K562 (cell line): ENCODE measurements at regions not wholly inside any gene's neighbourhood (a gene's known extent, or its start where the extent isn't known, plus 50 kb on each side); places are given as distances from the start of the nearest gene placed in this dataset.

Experiments used
- ATAC-seq: fragments of 200-7000 bp; cut with Tn5 transposase; 3 replicates; pipeline ENCODE4 v1.9.1; 2020; ENCODE audit warnings: moderate library complexity
- BruUV-seq: library from RNA; stranded (reverse); fragments of 400-500 nt; replicated peaks from 2 replicates; lab custom pipeline; 2021; lab: Mats Ljungman, UMichigan
- CTCF ChIA-PET: fragments of 300-600 bp; formaldehyde crosslinking; extraction: SDS; loops from one replicate; lab custom pipeline; 2021; ENCODE audit warnings: low intra/inter-chr PET ratio; lab: Yijun Ruan, JAX
- POLR2A ChIA-PET: fragments of 300-600, 350-650 bp; sonication (Branson Sonifier 250); formaldehyde crosslinking; extraction: SDS; loops from one replicate; lab custom pipeline; 2021; ENCODE audit warnings: antibody characterized with exemption, inconsistent platforms; lab: Yijun Ruan, JAX
- DNase-seq, 4 experiments: peaks; one replicate each; pipeline versions ENCODE4 v3.0.0 to v3.0.0-alpha.2; 2011 to 2018; ENCODE audit warnings: low spot score in 3 of 4, mixed read lengths in 3 of 4; ENCODE audit errors: extremely low read depth in 1 of 4
- FAIRE-seq: peaks from 2 replicates; lab custom pipeline; 2011; peaks lifted over from hg19 to GRCh38; lab: Jason Lieb, UNC
- H2AFZ ChIP-seq: 2 replicates; pipeline ENCODE4 v1.6.0; 2011; ENCODE audit warnings: low read depth, low read length, control low read depth, inconsistent platforms
- H3K27ac ChIP-seq: fragments of 200-600 bp; 3 replicates; pipeline ENCODE4 v1.8.0; 2011; ENCODE audit warnings: low read depth, mild to moderate bottlenecking, control low read depth, inconsistent platforms, low read length, moderate library complexity, mixed read lengths; ENCODE audit errors: extremely low read depth
- H3K27me3 ChIP-seq, 2 experiments: fragments of 300-600 bp in 1 of 2; 2 replicates in 1 of 2; 3 replicates in 1 of 2; pipeline versions ENCODE4 v1.6.0 to v1.8.0; 2011; ENCODE audit warnings: inconsistent platforms in 2 of 2, low read length in 2 of 2, mild to moderate bottlenecking in 1 of 2, mixed read lengths in 1 of 2, moderate library complexity in 1 of 2; ENCODE audit not compliant: control insufficient read depth in 2 of 2, insufficient read depth in 2 of 2
- H3K36me3 ChIP-seq: fragments of 300-600 bp; 3 replicates; pipeline ENCODE4 v1.8.0; 2011; ENCODE audit warnings: mild to moderate bottlenecking, low read length, inconsistent platforms; ENCODE audit not compliant: control insufficient read depth, insufficient read depth
- H3K4me1 ChIP-seq, 2 experiments: fragments of 200-600 bp in 1 of 2; replicated peaks in 1 of 2; 2 replicates in 1 of 2; 3 replicates in 1 of 2; pipeline versions ENCODE4 v1.5.1 to v1.8.0; 2011; ENCODE audit warnings: inconsistent platforms in 2 of 2, low read length in 2 of 2, mild to moderate bottlenecking in 1 of 2, mixed read lengths in 1 of 2, moderate library complexity in 1 of 2; ENCODE audit not compliant: control insufficient read depth in 2 of 2, insufficient read depth in 2 of 2
- H3K4me2 ChIP-seq: 2 replicates; pipeline ENCODE4 v1.6.1; 2011; ENCODE audit warnings: low read length, control low read depth, inconsistent platforms, mixed read lengths; ENCODE audit not compliant: insufficient read depth
- H3K4me3 ChIP-seq: fragments of 200-600 bp; sonication (generic), shearing (Covaris generic); 2 replicates; pipeline ENCODE4 v1.5.1; 2016; ENCODE audit warnings: control low read depth, inconsistent platforms
- H3K79me2 ChIP-seq: fragments of 200-600 bp; 3 replicates; pipeline ENCODE4 v1.8.0; 2011; ENCODE audit warnings: low read length, inconsistent platforms; ENCODE audit not compliant: control insufficient read depth, insufficient read depth
- H3K9ac ChIP-seq, 2 experiments: 2 replicates each; pipeline versions ENCODE4 v1.6.0 to v1.6.1; 2011; ENCODE audit warnings: low read depth in 2 of 2, low read length in 2 of 2, control low read depth in 1 of 2, inconsistent platforms in 1 of 2, mild to moderate bottlenecking in 1 of 2, mixed read lengths in 1 of 2; ENCODE audit not compliant: insufficient read depth in 1 of 2
- H3K9me1 ChIP-seq: one replicate; pipeline ENCODE4 v1.6.0; 2011; ENCODE audit warnings: inconsistent platforms, mild to moderate bottlenecking, low read length, moderate library complexity; ENCODE audit not compliant: control insufficient read depth, insufficient read depth
- H3K9me3 ChIP-seq: replicated peaks from 2 replicates; pipeline ENCODE4 v1.5.1; 2011; ENCODE audit warnings: low read depth, low read length, inconsistent platforms; ENCODE audit not compliant: control insufficient read depth, insufficient read depth
- H4K20me1 ChIP-seq: replicated peaks from 2 replicates; pipeline ENCODE4 v1.6.1; 2011; ENCODE audit warnings: low read length, inconsistent platforms, mixed read lengths; ENCODE audit not compliant: control insufficient read depth, insufficient read depth
- C11orf30 ChIP-seq: fragments of 450-650 bp; IDR thresholded peaks from 2 replicates; pipeline ENCODE4 v1.6.1; 2016; ENCODE audit warnings: low read depth, mild to moderate bottlenecking
- GTF2E2 ChIP-seq: fragments of 200-800 bp; sonication (Bioruptor generic); IDR thresholded peaks from 2 replicates; pipeline ENCODE4 v1.6.1; 2016; ENCODE audit warnings: missing genetic modification characterization, missing compliant biosample characterization
- HNRNPH1 ChIP-seq: fragments of 200-400 bp; formaldehyde crosslinking; optimal IDR thresholded peaks from 2 replicates; pipeline ENCODE3; 2017; ENCODE audit warnings: low read depth, mild to moderate bottlenecking, low read length, moderate library complexity
- MAFF ChIP-seq: IDR thresholded peaks from 2 replicates; pipeline ENCODE4 v1.6.1; 2012; ENCODE audit warnings: low read length, improper control_type of control experiment
- MAFG ChIP-seq: fragments of 450-650 bp; conservative IDR thresholded peaks from 2 replicates; pipeline ENCODE4 v1.6.1; 2016; ENCODE audit warnings: missing genetic modification characterization, missing compliant biosample characterization
- MAFK ChIP-seq: IDR thresholded peaks from 2 replicates; pipeline ENCODE4 v1.6.1; 2011; ENCODE audit warnings: low read length, improper control_type of control experiment
- POLR2AphosphoS5 ChIP-seq: IDR thresholded peaks from 2 replicates; pipeline ENCODE4 v1.6.1; 2011; ENCODE audit warnings: mild to moderate bottlenecking, low read depth, low read length, moderate library complexity; ENCODE audit not compliant: control insufficient read depth, insufficient read depth
- ZFP1 ChIP-seq: fragments of 450-650 bp; formaldehyde crosslinking; IDR thresholded peaks from 2 replicates; pipeline ENCODE4 v1.4.0; 2020; ENCODE audit warnings: mild to moderate bottlenecking, mixed read lengths
- ZNF133 ChIP-seq: fragments of 250-450 bp; sonication (Bioruptor Pico); IDR thresholded peaks from 2 replicates; pipeline ENCODE4 v1.4.0; 2020; ENCODE audit warnings: mild to moderate bottlenecking
- ZNF316 ChIP-seq: fragments of 450-650 bp; IDR thresholded peaks from 2 replicates; pipeline ENCODE4 v1.6.1; 2016
- WGBS: fragments of 100-300 bp; shearing (Covaris generic); methylation state at CpG from one replicate; pipeline ENCODE4 v1.1.6; 2016; ENCODE audit warnings: low coverage, mixed read lengths; ENCODE audit not compliant: insufficient coverage; ENCODE audit errors: missing lambda C conversion rate; 5-methylcytosine and 5-hydroxymethylcytosine counted together
- in situ Hi-C: fragments of 300-500 bp; cut with MboI; formaldehyde crosslinking; loops from 4 replicates; pipeline ENCODE4 v1.15.0; 2018; ENCODE audit warnings: inconsistent platforms, mixed read lengths
- intact Hi-C: fragments of 100-400 bp; cut with micrococcal nuclease; formaldehyde crosslinking; loops from 2 replicates; pipeline ENCODE4 v1.14.2; 2022

DNA sequence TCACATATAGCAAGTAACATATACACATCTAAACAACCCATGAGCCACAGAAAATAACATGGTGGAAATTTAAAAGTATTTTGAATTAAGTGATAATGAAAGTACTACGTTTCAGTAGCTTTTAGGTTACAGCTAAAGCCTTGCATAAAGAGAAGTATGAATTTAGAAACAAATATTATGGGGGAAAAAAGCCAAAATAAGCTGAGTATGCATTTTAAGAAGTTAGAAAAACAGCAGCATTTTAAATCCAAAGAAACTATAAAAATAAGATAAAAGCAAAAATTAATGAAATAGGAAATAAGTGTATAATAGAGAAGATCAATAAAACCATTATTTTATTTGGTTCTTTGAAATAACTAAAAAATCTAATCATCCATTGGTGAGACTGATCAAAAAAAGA, 89.8 kb upstream of the ARHGEF7 start:
- TF ChIP-seq MAFG (tag): peak; percentile 80
- no peak for TF ChIP-seq ZFP1 (CRISPR knock-in tag)
- no peak for TF ChIP-seq HNRNPH1
- TF ChIP-seq ZNF133 (CRISPR knock-in tag): no peak
- peak; percentile 89 for TF ChIP-seq C11orf30
- TF ChIP-seq MAFK: peak; percentile 82
- no peak for TF ChIP-seq POLR2AphosphoS5
- no peak for TF ChIP-seq GTF2E2
- peak; percentile 95 for TF ChIP-seq ZNF316
- TF ChIP-seq MAFF: peak; percentile 72
- Histone ChIP-seq H3K27me3 (no peaks in the 10 kb centered on the region), H3K9me1 (no peaks in the 10 kb centered on the region), H3K9me3 (0 out of 2 replicates have a peak, but pooled peaks cover 4% of the 10 kb centered on the region), H3K4me1 (peaks cover 0 to 5% of the 10 kb centered on the region in 2 experiments; a peak in 1 of 5 replicates), H3K4me3 (no peak overlapping the region), H2AFZ (no peak overlapping the region), H3K36me3 (no peaks in the 10 kb centered on the region), H4K20me1 (no peaks in the 10 kb centered on the region), H3K9ac (no peak overlapping the region), H3K4me2 (no peak overlapping the region), H3K27ac (no peak overlapping the region), H3K79me2 (no peaks in the 10 kb centered on the region)
- POLR2A ChIA-PET: no interaction called here
- CTCF ChIA-PET: no interaction called here
- ATAC-seq (no peak), DNase-seq (no peak), FAIRE-seq (no peak)
- 21% methylated on average over 1 of the region's 1 CpG for whole genome bisulfite sequencing
- no TSS peak for BruUV-seq
- intact Hi-C loops: no loop called here
- in situ Hi-C loops: no loop called here
